ENCODE measurements at regions not wholly inside any gene's neighbourhood (a gene's known extent, or its start where the extent isn't known, plus 50 kb on each side); places are given as distances from the start of the nearest gene placed in this dataset.

DNA sequence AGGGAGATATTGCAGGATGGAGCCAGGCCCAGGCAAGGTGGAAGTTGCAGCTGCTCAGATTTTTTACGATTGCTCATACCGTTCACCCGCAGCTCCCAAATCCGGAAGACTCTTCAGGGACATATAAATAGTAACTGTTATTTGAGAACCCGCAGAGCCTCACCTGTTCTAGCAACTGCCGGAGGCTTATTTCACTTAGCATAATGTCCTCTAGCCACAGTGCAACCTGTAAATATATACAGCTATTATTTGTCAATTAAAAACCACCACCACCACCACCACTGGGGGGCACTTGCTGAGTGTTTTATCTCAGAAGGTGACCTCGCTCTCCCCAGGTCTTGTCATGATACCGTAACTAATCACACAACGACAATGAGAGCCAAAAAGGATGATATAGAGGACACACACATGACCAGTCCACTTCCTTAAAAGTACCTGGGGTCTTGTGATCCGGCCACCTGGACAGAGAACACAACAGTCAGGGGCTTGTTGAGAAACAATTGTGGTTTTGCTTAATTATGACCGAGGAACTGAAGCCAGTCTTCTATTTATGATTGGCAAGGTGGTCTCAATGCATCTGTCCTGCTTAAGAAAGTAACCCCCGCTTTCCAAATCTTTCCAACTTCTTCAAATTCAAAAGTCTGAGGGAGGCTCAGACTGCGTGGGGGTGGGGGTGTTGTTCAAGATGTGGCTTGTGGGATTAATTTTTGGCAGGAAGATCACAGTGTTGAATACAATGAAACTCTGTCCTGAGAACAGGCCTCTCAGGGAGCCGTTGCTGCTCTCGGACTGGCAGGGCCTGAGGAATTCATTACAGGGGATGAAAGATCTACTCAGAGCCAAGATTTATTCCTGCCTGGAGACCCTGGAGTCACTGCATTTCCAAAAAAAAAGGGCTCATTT is 72.3 kb upstream of the PRNP start:
- TF ChIP-seq TAF1 (IDR thresholded peaks at IDR 0.05; ENCODE audit: low read depth) (no peak), EP300 (conservative IDR thresholded peaks at IDR 0.05; ENCODE audit: poor library complexity, severe bottlenecking) (no peak), SMC3 (conservative IDR thresholded peaks at IDR 0.05; ENCODE audit: poor library complexity) (peak; percentile 31), POLR2AphosphoS5 (IDR thresholded peaks at IDR 0.05) (no peak), EZH2 (IDR thresholded peaks at IDR 0.05; ENCODE audit: borderline replicate concordance, insufficient read depth, low read length, poor library complexity, severe bottlenecking) (no peak), RAD21 (conservative IDR thresholded peaks at IDR 0.05) (no peak)
- TF ChIP-seq, protein P1, sequence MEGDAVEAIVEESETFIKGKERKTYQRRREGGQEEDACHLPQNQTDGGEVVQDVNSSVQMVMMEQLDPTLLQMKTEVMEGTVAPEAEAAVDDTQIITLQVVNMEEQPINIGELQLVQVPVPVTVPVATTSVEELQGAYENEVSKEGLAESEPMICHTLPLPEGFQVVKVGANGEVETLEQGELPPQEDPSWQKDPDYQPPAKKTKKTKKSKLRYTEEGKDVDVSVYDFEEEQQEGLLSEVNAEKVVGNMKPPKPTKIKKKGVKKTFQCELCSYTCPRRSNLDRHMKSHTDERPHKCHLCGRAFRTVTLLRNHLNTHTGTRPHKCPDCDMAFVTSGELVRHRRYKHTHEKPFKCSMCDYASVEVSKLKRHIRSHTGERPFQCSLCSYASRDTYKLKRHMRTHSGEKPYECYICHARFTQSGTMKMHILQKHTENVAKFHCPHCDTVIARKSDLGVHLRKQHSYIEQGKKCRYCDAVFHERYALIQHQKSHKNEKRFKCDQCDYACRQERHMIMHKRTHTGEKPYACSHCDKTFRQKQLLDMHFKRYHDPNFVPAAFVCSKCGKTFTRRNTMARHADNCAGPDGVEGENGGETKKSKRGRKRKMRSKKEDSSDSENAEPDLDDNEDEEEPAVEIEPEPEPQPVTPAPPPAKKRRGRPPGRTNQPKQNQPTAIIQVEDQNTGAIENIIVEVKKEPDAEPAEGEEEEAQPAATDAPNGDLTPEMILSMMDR (IDR thresholded peaks at IDR 0.05; ENCODE audit: poor library complexity, severe bottlenecking) = peak; percentile 40
